ENCODE measurements at regions not wholly inside any gene's neighbourhood (a gene's known extent, or its start where the extent isn't known, plus 50 kb on each side); places are given as distances from the start of the nearest gene placed in this dataset.

DNA sequence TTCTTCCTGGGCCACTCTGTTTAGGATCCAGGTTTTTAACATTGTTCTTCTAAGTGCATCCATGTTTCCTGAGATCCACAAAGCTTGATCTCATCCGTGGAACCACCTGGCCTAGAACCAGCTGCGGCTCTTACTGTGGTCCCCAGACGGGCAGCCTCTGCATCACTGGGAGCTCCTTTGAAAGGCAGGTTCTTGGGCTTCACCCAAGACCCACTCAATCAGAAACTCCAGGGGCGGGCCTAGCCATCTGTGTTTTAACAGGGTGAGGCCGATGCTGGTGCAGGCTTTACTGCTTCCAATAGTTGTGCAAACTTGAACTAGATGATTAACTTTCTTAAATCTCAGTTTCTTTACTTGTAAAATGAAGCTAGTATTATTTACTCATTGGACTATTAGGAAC, 605.7 kb downstream of the FGF9 start:
- 0% methylated on average over 3 of the region's 5 CpGs for WGBS (ENCODE audit: insufficient coverage, low coverage, missing lambda C conversion rate)
- H3K79me2 ChIP-seq (ENCODE audit: control insufficient read depth, insufficient read depth, low read length) = no peaks in the 10 kb centered on the region
- H3K9me1 ChIP-seq (ENCODE audit: control insufficient read depth, insufficient read depth, low read length) = no peaks in the 10 kb centered on the region
- no peak for ATAC-seq
- in situ Hi-C loops (cut with MboI) = no loop called here
- ChIA-PET CTCF (ENCODE audit: low intra/inter-chr PET ratio) (no interaction called here), POLR2A (no interaction called here)
- no peak overlapping the region for H3K4me3 ChIP-seq
- H3K27ac ChIP-seq (ENCODE audit: extremely low read depth, low read depth, low read length) = no peak overlapping the region
- H4K20me1 ChIP-seq (replicated peaks; ENCODE audit: control insufficient read depth, insufficient read depth, low read length) = no peaks in the 10 kb centered on the region
- H2AFZ ChIP-seq (ENCODE audit: low read depth, low read length) = no peak overlapping the region
- intact Hi-C loops (cut with micrococcal nuclease) = no loop called here
- TF ChIP-seq U2AF2 (optimal IDR thresholded peaks at IDR 0.05; ENCODE audit: low read depth, low read length) = no peak
- TF ChIP-seq RBFOX2 (IDR thresholded peaks at IDR 0.05; ENCODE audit: low read depth, low read length) = no peak
- TF ChIP-seq KDM1A (IDR thresholded peaks at IDR 0.05) = no peak
- TF ChIP-seq TAF1 (IDR thresholded peaks at IDR 0.05; ENCODE audit: control insufficient read depth, extremely low read depth, insufficient read depth, low read length, severe bottlenecking) = no peak
- no peak for TF ChIP-seq FIP1L1 (IDR thresholded peaks at IDR 0.05; ENCODE audit: low read depth, low read length, poor library complexity, severe bottlenecking)
- no peak for TF ChIP-seq ZEB2 (IDR thresholded peaks at IDR 0.05)
- TF ChIP-seq SP1 (CRISPR knock-in tag; IDR thresholded peaks at IDR 0.05) = no peak
- no peak for TF ChIP-seq MAFG (tag; conservative IDR thresholded peaks at IDR 0.05)
- TF ChIP-seq SAFB (IDR thresholded peaks at IDR 0.05; ENCODE audit: borderline replicate concordance, low read depth, low read length) = no peak
- TF ChIP-seq, protein P1, sequence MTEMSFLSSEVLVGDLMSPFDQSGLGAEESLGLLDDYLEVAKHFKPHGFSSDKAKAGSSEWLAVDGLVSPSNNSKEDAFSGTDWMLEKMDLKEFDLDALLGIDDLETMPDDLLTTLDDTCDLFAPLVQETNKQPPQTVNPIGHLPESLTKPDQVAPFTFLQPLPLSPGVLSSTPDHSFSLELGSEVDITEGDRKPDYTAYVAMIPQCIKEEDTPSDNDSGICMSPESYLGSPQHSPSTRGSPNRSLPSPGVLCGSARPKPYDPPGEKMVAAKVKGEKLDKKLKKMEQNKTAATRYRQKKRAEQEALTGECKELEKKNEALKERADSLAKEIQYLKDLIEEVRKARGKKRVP (CRISPR knock-in tag; IDR thresholded peaks at IDR 0.05) = no peak
- no peak for TF ChIP-seq RBM34 (IDR thresholded peaks at IDR 0.05; ENCODE audit: borderline replicate concordance, insufficient read depth, low read length)
- no peak for TF ChIP-seq ARID1B (IDR thresholded peaks at IDR 0.05)
- TF ChIP-seq TSC22D4 (tag; IDR thresholded peaks at IDR 0.05) = no peak
- TF ChIP-seq TARDBP (IDR thresholded peaks at IDR 0.05) = no peak
- no peak for TF ChIP-seq MBD2 (IDR thresholded peaks at IDR 0.05; ENCODE audit: borderline replicate concordance, low read depth)
- no peak for TF ChIP-seq DPF2 (IDR thresholded peaks at IDR 0.05)
- no peak for FAIRE-seq
- no peaks in the 10 kb centered on the region for H3K4me1 ChIP-seq (replicated peaks in 1 of 2; ENCODE audit: control insufficient read depth in 2 of 2, insufficient read depth in 2 of 2, low read length in 2 of 2)
- no peaks in the 10 kb centered on the region for H3K27me3 ChIP-seq (ENCODE audit: control insufficient read depth in 2 of 2, insufficient read depth in 2 of 2, low read length in 2 of 2)
- no peaks in the 10 kb centered on the region for H3K36me3 ChIP-seq (ENCODE audit: control insufficient read depth, insufficient read depth, low read length)
- BruUV-seq (replicated peaks) = no TSS peak
- no peaks in the 10 kb centered on the region for H3K9me3 ChIP-seq (replicated peaks; ENCODE audit: control insufficient read depth, insufficient read depth, low read depth, low read length)
- no peak for DNase-seq (ENCODE audit: extremely low read depth in 1 of 4, low spot score in 3 of 4)
- H3K9ac ChIP-seq (ENCODE audit: insufficient read depth in 1 of 2, low read depth in 2 of 2, low read length in 2 of 2) = no peak overlapping the region
- no peak overlapping the region for H3K4me2 ChIP-seq (ENCODE audit: insufficient read depth, low read length)
